HG02970 (cell line): ENCODE measurements at regions not wholly inside any gene's neighbourhood (a gene's known extent, or its start where the extent isn't known, plus 50 kb on each side); places are given as distances from the start of the nearest gene placed in this dataset.

Experiments
- ATAC-seq: cut with Tn5 transposase; IDR thresholded peaks from one replicate; pipeline ENCODE4 v1.9.1; 2021; ENCODE audit warnings: mild to moderate bottlenecking, moderate library complexity, moderate number of reproducible peaks; ENCODE audit not compliant: unreplicated experiment, low FRiP score

- no peak for ATAC-seq
Observed at GRCh38 chr16:65944361-65944760, 422.1 kb upstream of the CDH5 start.

GRCh38 chr16:65940711-65941110, 425.8 kb upstream of the CDH5 start:
- ATAC-seq: no peak

DNA sequence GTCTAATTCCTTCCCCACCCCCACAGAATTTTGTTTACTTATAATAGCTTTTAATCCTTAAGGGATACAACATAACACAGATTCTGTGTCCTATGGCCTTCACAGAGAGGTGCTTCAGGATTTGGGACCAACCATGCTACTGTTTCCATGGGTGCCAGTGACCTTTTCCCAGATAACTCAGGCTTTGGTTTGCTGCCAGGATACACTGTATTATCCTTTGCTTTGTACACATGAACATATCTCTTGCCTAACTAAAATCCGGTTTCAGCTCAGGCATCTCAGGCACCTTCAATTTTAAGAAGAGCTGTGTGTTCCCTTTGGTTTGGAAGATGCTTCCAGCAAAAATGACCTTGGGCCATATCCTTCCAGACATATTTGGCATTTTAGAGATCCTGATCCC, 428.4 kb upstream of the CDH5 start:
- no peak for ATAC-seq

DNA sequence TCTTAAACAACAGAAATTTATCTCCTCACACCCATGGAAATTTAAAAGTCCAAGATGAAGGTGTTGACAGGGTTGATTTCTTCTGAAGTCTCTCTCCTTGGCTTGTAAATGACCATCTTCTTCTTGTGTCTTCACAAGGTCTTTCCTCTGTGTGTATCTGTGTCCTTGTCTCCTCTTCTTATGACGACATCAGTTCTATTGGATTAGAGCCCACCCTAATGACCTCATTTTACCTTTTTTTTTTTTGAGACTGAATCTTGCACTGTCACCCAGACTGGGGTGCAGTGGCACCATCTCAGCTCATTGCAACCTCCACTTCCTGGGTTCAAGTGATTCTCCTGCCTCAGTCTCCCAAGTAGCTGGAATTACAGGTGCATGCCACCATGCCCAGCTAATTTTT, 429.0 kb upstream of the CDH5 start:
- no peak for ATAC-seq

GRCh38 chr16:65936096-65936495, 430.4 kb upstream of the CDH5 start:
- ATAC-seq: no peak

GRCh38 chr16:65934443-65934842, 432.0 kb upstream of the CDH5 start:
- no peak for ATAC-seq

- no peak for ATAC-seq
Observed at GRCh38 chr16:65933703-65934102, 432.8 kb upstream of the CDH5 start.

DNA sequence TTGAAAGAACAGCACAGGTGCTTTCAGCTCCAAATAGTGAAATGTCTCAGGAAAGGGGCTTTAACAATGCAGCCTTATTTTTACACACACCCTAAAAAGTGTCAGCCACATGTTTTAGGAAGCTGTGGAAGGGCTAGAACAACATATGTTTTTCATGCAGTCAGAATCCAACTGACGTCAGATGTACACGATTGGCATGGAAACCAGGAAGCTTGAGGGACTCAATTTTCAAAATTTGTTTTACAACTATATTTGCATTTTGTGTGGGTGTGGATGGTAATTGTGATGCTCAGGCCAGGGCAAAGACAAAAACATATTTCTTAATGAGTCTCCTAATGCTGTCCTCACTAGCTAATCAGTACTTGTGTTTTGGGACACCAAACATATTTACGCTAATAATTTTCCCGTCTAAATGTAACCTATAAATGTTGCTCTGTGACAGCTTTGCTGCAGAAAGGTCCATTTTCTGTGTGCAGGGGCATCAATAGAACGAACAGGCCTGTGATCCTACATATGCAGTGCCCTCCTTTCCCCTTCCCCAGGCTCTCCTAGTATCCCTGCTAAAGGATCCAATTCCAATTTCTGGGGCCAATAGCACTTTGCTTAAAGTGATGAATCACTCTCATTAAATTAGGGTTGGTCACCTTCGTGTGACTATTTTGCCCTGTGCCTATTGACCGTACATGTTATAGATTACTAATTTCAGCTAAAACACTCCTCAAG, 434.0 kb upstream of the CDH5 start:
- no peak for ATAC-seq

DNA sequence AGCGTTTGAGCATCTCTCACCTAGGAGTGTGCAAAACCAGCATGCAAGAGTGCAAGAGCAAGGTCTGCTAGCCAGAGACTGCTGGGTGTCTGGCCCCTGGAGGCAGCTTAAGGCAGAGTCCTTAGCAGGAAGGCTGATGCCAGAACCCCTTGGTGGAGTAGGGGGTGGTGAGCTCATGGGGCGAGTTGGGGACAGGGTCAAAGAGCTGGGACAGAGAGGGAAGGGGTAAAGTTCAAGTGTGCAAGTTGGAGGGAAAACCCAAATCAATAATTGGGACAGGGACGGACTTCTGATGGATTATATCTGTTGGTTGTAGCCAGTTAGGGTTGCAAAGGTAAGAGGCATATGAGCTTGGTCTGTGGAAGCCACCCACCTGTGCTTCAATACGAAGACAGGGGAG, 443.6 kb upstream of the CDH5 start:
- no peak for ATAC-seq

DNA sequence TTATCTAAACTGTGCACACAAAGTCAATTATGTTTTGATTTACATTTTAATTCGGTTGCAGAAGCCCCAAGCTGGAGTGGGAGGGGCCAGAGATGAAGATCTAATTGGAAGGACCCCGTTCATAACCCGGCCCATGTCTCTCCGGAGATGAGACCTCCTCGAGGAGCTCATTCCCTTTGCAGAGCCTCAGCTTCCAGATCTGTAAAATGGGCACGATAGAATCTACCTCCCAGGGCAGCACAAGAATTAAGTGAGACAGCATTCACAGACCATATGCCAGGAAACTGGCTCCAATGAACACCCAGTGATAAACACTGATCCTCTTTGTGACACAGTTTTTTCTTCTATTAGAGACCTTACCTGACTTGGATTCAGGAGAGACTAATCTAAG, 446.5 kb upstream of the CDH5 start:
- no peak for ATAC-seq

GRCh38 chr16:65919145-65919985, 447.1 kb upstream of the CDH5 start:
- ATAC-seq: no peak

DNA sequence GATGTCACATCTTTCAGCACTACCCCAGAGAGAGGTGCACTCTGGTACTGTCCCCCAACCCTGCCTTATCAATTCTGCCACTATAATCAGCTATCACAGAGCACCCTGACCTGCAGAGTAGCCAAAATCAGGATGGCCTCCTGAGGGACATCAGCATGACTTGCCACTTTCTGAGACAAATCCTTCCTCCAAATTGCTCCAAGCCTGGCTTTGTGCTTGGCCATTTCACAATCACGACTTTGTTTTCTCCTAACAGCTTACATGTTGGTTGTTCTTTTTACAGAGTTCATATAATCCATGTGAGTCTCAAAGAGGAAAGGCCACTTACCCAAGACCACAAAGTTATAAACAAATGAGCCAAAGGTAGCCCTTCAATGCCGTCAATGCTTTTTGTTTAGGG, 449.0 kb upstream of the CDH5 start:
- no peak for ATAC-seq

DNA sequence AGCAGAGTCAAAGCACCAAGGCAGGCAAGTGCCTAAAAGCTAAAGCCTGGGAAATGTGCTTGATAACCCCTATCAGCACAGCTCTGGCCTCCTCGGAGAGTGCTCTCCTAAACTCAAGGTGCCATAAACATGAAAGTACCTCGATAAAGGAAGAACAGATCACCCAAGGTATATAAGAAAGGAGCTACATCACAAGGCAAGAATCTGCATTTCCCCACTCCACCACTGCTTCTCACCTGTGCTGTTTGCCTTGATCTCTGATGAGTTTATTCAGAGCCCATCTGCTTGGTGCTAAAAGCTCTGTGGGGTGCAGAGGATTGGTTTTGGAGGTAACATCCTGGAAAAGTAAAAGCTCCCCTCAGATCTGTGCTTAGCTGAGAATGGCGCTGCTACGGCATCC, 449.5 kb upstream of the CDH5 start:
- ATAC-seq: no peak

DNA sequence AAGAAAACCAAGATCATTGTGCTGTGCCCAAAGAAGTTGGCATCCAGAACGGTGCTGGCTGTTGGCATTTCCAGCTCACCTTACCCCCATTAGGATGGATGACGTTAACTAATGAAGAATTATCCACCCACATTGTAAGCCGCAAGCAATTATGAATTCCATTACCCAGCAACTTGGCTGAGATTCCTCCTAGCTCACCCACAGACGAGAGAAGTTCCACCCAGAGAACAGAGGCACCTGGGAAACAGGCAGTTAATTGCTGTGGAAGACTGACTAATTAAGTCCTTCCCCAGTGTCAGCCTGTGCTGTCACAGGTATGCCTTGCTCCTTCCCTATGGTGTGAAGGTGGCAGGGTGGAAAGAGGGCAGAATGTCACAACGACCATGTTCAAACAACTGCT, 456.2 kb upstream of the CDH5 start:
- no peak for ATAC-seq

- no peak for ATAC-seq
Observed at GRCh38 chr16:65909310-65910050, 457.0 kb upstream of the CDH5 start.

GRCh38 chr16:65908568-65908967, 457.9 kb upstream of the CDH5 start:
- no peak for ATAC-seq

- no peak for ATAC-seq
Observed at GRCh38 chr16:65905331-65905730, 461.2 kb upstream of the CDH5 start.

DNA sequence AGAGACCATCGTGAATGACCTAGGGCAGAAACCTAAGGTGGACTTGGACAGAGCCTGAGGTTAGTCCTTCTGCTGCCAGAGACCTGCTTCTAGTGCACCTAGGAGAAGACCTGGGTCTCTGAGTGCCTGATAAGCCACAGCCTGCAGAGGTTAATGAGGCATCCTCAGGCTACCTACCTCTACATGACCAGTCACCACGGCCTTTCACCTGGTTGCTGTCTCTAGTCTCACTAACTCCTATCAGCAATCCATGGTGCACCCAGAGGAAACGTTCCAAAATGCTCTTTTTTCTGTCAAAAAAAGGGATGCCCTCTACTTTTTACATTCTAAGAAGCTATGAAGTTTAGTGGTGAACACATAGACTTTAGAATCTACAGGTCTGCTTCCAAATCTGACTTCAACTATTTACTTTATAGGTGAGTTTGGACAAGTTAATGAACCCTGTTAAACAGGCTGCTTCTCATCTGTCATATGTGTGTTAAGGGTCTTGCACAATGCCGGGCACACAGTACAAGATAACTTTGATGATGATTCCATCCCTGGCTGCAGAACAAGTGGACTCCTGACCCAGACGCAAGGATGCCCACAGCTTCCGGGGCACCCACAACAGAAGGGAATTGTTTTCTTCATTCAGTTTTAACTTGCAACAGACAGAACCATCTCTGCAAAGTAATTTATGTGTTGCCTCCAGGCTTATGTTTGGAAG, 469.9 kb upstream of the CDH5 start:
- no peak for ATAC-seq

- no peak for ATAC-seq
Observed at GRCh38 chr16:65895906-65896305, 470.6 kb upstream of the CDH5 start.

DNA sequence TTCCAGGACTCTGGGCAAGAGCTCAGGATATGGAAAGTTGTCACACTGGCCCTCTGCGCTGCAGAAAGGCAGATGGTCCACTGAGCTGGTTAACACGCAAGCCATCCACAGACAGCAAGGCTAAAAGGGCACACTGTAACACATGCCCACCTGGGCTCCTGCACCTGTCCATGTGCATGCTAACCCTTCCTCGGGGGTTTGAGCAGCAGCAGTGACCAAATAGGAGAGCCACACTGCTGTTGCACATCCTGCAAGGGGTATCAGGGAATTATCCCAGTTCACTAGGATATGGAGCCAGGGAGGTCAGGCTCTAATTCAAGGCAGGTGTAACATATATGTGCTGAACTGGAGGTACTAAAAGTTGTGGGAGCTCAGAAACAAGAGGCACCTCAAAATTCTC, 471.0 kb upstream of the CDH5 start:
- no peak for ATAC-seq

GRCh38 chr16:65890203-65890602, 476.3 kb upstream of the CDH5 start:
- ATAC-seq: no peak
